22Rv1 (cell line): ENCODE measurements at regions not wholly inside any gene's neighbourhood (a gene's known extent, or its start where the extent isn't known, plus 50 kb on each side); places are given as distances from the start of the nearest gene placed in this dataset.

Source experiments
- CTCF ChIP-seq: fragments of 450-650 bp; IDR thresholded peaks from 2 replicates; pipeline ENCODE4 v1.5.1; 2017; ENCODE audit warnings: mild to moderate bottlenecking
- ZFX ChIP-seq: fragments of 450-650 bp; IDR thresholded peaks from 2 replicates; pipeline ENCODE4 v1.6.1; 2017; ENCODE audit warnings: antibody characterized with exemption, borderline replicate concordance

- TF ChIP-seq CTCF (no peak), ZFX (no peak)
Measured at GRCh38 chr2:67041051-67041450, 356.1 kb upstream of the ETAA1 start.
